Mucosa of descending colon (tissue), 3 donors: ENCODE measurements at regions not wholly inside any gene's neighbourhood (a gene's known extent, or its start where the extent isn't known, plus 50 kb on each side); places are given as distances from the start of the nearest gene placed in this dataset.

Experiments
- ATAC-seq: fragments of 200-7000 bp; cut with Tn5 transposase; one replicate; pipeline ENCODE4 v1.9.1; 2020; ENCODE audit warnings: mild to moderate bottlenecking, moderate library complexity
- DNase-seq, 3 donors: peaks; one replicate each; pipeline ENCODE4 v3.0.0-alpha.2; 2020
- H3K36me3 ChIP-seq: fragments of 200-600 bp; one replicate; pipeline ENCODE4 v1.8.0; 2021; ENCODE audit warnings: low read depth, mild to moderate bottlenecking
- H3K4me1 ChIP-seq: fragments of 200-600 bp; one replicate; pipeline ENCODE4 v1.8.0; 2021; ENCODE audit warnings: low read depth, mild to moderate bottlenecking
- H3K4me3 ChIP-seq: fragments of 200-600 bp; one replicate; pipeline ENCODE4 v1.8.0; 2021; ENCODE audit warnings: mild to moderate bottlenecking
- H3K9me3 ChIP-seq: fragments of 200-600 bp; one replicate; pipeline ENCODE4 v1.8.0; 2021; ENCODE audit warnings: mild to moderate bottlenecking
- intact Hi-C, 2 donors: fragments of 100-400 bp; cut with DNase I in 1 of 2; cut with micrococcal nuclease in 1 of 2; formaldehyde crosslinking; loops; one replicate each; pipeline versions ENCODE4 v1.11.0 to v1.11.1; 2022; cut with DNase I, micrococcal nuclease
- TF ChIP-seq, protein P1 (sequence below): fragments of 200-600 bp; IDR thresholded peaks from one replicate; pipeline ENCODE4 v1.8.0; 2022; ENCODE audit warnings: antibody characterized with exemption, mild to moderate bottlenecking
- donor health status: DM: no; HTN: no; CAD: no; lungs with moderate emphysema.
- donor health status: DM: no; HTN: no; CAD: no.
- donor health status: DM: no; HTN: yes; CAD: no.

DNA sequence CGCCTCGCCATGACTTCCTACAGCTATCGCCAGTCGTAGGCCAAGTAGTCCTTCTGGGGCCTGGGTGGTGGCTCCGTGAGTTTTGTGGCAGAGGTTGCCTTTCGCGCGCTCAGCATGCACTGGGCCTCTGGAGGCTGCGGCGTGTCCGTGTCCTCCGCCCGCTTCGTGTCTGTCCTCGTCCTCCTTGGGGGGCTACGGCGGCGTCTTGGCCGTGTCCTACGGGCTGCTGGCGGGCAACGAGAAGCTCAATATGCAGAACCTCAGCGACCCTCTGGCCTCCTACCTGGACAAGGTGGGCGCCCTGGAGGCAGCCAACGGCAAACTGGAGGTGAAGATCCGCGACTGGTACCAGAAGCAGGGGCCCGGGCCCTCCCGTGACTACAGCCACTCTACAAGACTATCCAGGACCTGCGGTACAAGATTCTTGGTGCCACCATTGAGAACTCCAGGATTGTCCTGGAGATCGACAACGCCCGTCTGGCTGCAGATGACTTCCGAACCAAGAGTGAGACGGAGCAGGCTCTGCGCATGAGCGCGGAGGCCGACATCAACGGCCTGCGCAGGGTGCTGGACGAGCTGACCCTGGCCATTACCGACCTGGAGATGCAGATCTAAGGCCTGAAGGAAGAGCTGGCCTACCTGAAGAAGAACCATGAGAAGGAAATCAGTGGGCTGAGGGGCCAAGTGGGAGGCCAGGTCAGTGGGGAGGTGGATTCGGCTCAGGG lies 296.3 kb downstream of the OGFRL1 start:
- no peak for ATAC-seq
- no peaks in the 10 kb centered on the region for H3K36me3 ChIP-seq

DNA sequence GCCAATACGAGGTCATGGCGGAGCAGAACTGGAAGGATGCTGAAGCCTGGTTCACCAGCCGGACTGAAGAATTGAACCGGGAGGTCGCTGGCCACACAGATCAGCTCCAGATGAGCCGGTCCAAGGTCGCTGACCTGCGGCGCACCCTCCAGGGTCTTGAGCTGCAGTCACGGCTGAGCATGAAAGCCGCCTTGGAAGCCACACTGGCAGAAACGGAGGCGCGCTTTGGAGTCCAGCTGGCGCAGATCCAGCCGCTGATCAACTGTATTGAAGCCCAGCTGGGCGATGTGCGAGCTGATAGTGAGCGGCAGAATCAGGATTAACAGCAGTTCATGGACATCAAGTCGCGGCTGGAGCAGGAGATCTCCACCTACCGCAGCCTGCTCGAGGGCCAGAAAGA lies 296.9 kb downstream of the OGFRL1 start:
- Histone ChIP-seq H3K36me3 (no peaks in the 10 kb centered on the region), H3K9me3 (no peaks in the 10 kb centered on the region), H3K4me1 (no peaks in the 10 kb centered on the region), H3K4me3 (no peak overlapping the region)
- ATAC-seq (no peak), DNase-seq (peak in 1 of 3 donors; percentile 47)
- TF ChIP-seq, protein P1, sequence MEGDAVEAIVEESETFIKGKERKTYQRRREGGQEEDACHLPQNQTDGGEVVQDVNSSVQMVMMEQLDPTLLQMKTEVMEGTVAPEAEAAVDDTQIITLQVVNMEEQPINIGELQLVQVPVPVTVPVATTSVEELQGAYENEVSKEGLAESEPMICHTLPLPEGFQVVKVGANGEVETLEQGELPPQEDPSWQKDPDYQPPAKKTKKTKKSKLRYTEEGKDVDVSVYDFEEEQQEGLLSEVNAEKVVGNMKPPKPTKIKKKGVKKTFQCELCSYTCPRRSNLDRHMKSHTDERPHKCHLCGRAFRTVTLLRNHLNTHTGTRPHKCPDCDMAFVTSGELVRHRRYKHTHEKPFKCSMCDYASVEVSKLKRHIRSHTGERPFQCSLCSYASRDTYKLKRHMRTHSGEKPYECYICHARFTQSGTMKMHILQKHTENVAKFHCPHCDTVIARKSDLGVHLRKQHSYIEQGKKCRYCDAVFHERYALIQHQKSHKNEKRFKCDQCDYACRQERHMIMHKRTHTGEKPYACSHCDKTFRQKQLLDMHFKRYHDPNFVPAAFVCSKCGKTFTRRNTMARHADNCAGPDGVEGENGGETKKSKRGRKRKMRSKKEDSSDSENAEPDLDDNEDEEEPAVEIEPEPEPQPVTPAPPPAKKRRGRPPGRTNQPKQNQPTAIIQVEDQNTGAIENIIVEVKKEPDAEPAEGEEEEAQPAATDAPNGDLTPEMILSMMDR = no peak
- intact Hi-C loops = no loop called here

More for the DNA sequence above, 296.3 kb downstream of the OGFRL1 start:
- TF ChIP-seq, protein P1 = no peak
- Histone ChIP-seq H3K4me1 (no peaks in the 10 kb centered on the region), H3K9me3 (no peaks in the 10 kb centered on the region), H3K4me3 (no peak overlapping the region)
- intact Hi-C loops = no loop called here
- DNase-seq = peak in 1 of 3 donors; percentile 47

DNA sequence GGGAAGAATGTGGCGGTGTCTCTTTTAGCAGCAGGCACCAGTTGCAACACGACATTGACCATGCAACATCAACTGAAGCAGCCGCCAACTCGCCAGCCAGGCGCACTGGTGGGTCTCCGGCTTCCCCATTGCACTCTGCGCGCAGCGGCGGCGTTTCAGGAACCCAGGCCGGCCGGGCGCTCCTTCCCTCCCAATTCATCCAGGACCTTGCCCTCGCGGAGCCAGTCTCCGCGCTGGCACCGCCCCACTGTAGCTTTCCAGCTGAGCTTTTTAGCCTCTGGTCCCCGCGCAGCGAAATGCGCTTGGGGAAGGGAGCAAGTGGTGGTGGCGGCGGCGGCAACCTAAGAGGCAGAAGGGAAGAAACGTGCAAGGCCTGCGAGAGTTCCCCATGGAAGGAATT lies 297.9 kb upstream of the RIMS1 start:
- DNase-seq = peak in 1 of 3 donors; percentile 27
- TF ChIP-seq, protein P1 = no peak
- no peak overlapping the region for H3K4me3 ChIP-seq
- H3K36me3 ChIP-seq = no peaks in the 10 kb centered on the region
- H3K9me3 ChIP-seq = no peaks in the 10 kb centered on the region
- intact Hi-C loops = no loop called here
- H3K4me1 ChIP-seq = no peaks in the 10 kb centered on the region
- ATAC-seq = no peak

DNA sequence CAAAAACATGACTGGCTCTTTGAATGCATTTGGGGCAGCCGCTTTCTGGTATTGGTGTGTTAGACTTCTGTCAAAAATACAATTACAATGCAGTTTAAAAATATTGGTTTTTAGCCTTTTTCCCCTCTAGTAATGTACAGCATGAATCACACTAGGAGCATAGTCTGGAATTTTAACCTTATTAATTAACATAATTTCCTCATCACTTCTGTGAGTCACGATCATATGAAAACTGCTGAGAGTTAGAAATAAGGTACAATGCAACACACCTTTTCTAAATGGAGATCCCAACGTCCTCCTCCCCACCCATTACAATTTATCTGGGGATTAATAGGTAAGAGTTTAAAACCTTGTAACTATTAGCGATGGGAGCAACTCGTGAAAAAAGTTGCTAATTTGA lies 297.1 kb upstream of the RIMS1 start:
- H3K4me3 ChIP-seq = no peak overlapping the region
- H3K36me3 ChIP-seq = no peaks in the 10 kb centered on the region
- no peak for ATAC-seq
- TF ChIP-seq, protein P1 = no peak
- intact Hi-C loops = no loop called here
- no peaks in the 10 kb centered on the region for H3K4me1 ChIP-seq
- no peaks in the 10 kb centered on the region for H3K9me3 ChIP-seq
- no peak for DNase-seq

DNA sequence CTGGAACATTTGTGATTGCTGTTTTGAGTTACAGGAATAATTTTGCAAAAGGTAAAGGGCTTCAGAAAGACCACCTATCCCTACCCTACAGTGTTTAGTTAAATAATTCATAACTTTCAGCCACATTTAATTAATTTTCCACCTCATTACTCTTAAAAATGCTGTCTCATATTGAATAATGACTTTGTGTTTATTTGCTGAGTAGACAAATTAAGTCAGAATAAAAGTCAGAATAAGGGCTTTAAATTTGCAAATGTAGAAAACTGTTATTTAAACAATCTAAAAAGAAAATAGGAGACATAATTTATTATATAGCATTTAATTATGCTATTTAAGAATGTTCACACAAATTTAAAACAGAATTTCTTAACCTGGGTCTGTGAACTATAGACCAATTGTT lies 293.7 kb upstream of the RIMS1 start:
- DNase-seq (no peak), ATAC-seq (no peak)
- Histone ChIP-seq H3K4me1 (no peaks in the 10 kb centered on the region), H3K4me3 (no peak overlapping the region), H3K9me3 (no peaks in the 10 kb centered on the region), H3K36me3 (no peaks in the 10 kb centered on the region)
- intact Hi-C loops = no loop called here
- TF ChIP-seq, protein P1 = no peak
